HG03280 (cell line): ENCODE measurements at regions not wholly inside any gene's neighbourhood (a gene's known extent, or its start where the extent isn't known, plus 50 kb on each side); places are given as distances from the start of the nearest gene placed in this dataset.

Experiments used
- ATAC-seq: cut with Tn5 transposase; IDR thresholded peaks from one replicate; pipeline ENCODE4 v1.9.1; 2021; ENCODE audit warnings: mild to moderate bottlenecking, moderate library complexity; ENCODE audit not compliant: unreplicated experiment

GRCh38 chr17:70230850-70231640 is 61.7 kb downstream of the KCNJ2 start:
- no peak for ATAC-seq

GRCh38 chr17:70232466-70232865 is 63.1 kb downstream of the KCNJ2 start:
- no peak for ATAC-seq

- ATAC-seq, result no peak
Observed at GRCh38 chr17:70235252-70235651, 65.9 kb downstream of the KCNJ2 start.

GRCh38 chr17:70238228-70238627 is 68.9 kb downstream of the KCNJ2 start:
- no peak for ATAC-seq

GRCh38 chr17:70238646-70239045 is 69.3 kb downstream of the KCNJ2 start:
- ATAC-seq, result no peak

GRCh38 chr17:70239391-70239826 is 70.1 kb downstream of the KCNJ2 start:
- ATAC-seq, result no peak

GRCh38 chr17:70241071-70241470 is 71.7 kb downstream of the KCNJ2 start:
- ATAC-seq, result no peak

GRCh38 chr17:70242781-70243437 is 73.6 kb downstream of the KCNJ2 start:
- no peak for ATAC-seq

- no peak for ATAC-seq
Observed at GRCh38 chr17:70251706-70252105, 82.4 kb downstream of the KCNJ2 start.

GRCh38 chr17:70254735-70255460 is 85.6 kb downstream of the KCNJ2 start:
- ATAC-seq, result no peak

GRCh38 chr17:70256751-70257150 is 87.4 kb downstream of the KCNJ2 start:
- no peak for ATAC-seq

DNA sequence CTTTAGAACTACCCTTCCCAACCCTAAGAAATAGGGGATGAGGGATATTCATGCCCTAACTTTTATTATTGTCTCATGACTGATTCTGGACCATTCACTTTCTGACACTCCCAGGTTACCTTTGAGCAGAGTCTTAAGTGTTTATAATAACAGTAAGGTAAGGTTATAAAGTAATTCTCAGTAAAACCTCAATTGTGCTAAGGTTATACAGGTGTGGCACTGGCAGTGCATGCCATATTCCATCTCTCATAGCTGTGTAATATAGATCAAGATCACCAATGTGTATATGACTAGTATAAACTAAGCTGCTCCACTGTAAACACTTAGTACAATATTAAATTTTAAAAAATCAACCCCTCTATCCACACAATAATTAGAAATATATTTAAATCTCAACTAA is 89.1 kb downstream of the KCNJ2 start:
- ATAC-seq, result no peak

DNA sequence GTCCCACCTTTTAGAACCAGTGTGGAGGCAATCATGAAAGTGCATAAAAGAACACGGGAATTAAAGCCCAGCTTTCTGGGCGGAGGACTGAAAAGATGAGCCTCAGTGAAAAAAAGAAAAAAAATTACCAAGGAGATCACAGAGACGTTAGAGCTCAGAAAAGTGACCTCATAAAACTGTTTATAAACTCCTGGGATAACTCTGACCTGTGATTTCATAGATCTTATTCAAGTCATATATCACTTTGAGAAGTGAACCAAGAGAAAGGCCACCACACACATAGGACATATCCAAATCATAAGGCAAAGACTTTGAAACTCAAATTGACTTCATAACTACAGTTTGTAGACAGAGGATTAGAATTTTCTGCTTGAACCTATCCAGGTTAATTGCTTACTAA is 90.1 kb downstream of the KCNJ2 start:
- ATAC-seq, result no peak

GRCh38 chr17:70261170-70261569 is 91.8 kb downstream of the KCNJ2 start:
- ATAC-seq, result no peak

- ATAC-seq, result no peak
Observed at GRCh38 chr17:70265471-70265870, 96.1 kb downstream of the KCNJ2 start.

GRCh38 chr17:70266394-70266793 is 97.1 kb downstream of the KCNJ2 start:
- ATAC-seq, result no peak

- ATAC-seq, result no peak
Observed at GRCh38 chr17:70268383-70268782, 99.1 kb downstream of the KCNJ2 start.

DNA sequence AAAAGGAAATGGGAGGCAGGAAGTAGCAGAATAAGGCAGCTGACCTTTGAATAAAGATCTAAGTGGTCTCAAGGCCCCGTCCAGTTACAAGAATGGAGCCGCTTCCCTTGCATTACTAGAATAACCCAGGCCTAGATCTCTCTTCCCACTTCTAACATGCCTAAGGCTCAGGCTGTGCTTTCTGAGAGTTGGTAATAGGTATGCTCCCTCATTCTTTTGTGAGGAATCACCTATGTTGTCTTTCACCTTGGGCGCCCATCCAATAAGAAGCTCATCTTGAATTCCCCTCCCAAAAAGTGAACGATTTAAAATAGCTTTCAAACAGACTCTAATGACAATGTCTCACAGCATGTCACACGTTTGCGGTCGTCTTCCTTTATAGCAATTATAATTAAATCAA is 101.2 kb downstream of the KCNJ2 start:
- ATAC-seq, result no peak

DNA sequence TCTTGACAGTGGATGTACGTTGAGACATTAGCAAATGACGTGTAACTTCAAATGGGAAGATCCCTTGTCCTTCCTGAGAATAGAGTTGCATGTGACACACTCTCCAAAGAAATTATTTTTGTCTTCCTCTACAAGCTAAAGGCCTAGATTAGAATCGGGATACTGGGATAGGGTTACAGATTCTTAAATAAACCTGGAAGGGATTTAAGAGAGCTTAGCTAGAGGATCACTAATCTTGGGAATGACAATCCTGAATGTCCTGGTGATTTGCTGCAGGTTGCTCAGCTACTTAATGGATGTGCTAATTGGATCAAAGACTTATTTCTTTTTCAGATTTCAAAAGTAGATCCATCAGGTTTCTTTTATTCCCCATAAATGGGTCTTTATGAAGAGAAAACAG is 101.9 kb downstream of the KCNJ2 start:
- ATAC-seq, result no peak

DNA sequence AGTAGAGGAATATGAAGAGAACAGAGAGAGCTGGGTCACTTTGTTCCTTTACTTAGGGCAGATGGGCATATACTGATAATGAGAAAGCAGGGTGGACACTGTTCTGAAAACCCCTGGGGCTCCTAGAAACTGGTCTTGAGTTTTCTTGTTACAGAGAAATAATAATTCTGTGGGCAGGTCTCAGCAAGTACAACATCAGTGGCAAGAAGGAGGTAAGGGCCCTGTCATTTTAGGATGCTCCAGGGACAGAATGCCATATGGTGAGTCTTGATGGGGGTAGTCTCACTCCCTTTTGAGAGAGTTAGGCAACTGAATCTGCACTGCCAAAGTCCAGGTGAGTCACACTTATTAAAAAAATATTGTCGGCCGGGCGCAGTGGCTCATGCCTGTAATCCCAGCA is 102.3 kb downstream of the KCNJ2 start:
- no peak for ATAC-seq

GRCh38 chr17:70274255-70274654 is 104.9 kb downstream of the KCNJ2 start:
- ATAC-seq, result no peak

DNA sequence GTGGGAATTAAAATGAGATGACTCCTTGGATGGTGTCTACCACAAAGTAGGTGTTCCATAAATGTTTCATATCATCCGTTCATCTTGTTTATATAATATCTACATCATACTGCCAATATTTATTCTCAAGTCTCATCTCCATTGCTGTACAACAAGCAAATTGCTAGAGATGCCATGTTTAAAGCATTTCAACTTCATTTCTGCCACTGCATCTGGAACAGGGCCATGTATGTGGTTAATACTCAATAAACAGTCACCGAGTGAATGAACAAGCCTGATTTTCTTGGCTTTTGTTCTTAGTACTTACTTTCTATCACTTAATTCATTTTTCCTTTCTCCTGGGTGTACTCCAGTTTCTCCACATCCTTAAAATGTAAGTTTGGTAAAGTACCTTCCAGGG is 107.6 kb downstream of the KCNJ2 start:
- ATAC-seq, result no peak
